GM21737 (cell line): ENCODE measurements at regions not wholly inside any gene's neighbourhood (a gene's known extent, or its start where the extent isn't known, plus 50 kb on each side); places are given as distances from the start of the nearest gene placed in this dataset.

Experiments
- ATAC-seq: cut with Tn5 transposase; IDR thresholded peaks from one replicate; pipeline ENCODE4 v1.9.1; 2021; ENCODE audit warnings: mild to moderate bottlenecking, moderate library complexity; ENCODE audit not compliant: unreplicated experiment

DNA sequence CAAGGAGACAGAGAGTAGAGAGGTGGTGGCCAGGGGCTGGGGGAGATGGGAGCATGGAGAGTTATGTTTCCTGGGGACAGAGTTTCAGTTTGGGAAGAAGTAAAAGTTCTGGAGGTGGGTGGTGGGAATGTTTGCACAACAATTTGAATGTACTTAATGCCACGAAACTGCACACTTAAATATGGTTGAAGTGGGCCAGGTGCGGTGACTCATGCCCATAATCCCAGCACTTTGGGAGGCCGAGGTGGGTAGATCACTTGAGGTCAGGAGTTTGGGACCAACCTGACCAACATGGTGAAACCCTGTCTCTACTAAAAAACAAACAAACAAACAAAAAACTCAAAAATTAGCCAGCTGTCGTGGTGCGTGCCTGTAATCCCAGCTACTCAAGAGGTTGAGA is 137.2 kb downstream of the PFKFB3 start:
- ATAC-seq, result no peak

- ATAC-seq, result no peak
Observed at GRCh38 chr10:6342096-6342685, 139.5 kb downstream of the PFKFB3 start.

DNA sequence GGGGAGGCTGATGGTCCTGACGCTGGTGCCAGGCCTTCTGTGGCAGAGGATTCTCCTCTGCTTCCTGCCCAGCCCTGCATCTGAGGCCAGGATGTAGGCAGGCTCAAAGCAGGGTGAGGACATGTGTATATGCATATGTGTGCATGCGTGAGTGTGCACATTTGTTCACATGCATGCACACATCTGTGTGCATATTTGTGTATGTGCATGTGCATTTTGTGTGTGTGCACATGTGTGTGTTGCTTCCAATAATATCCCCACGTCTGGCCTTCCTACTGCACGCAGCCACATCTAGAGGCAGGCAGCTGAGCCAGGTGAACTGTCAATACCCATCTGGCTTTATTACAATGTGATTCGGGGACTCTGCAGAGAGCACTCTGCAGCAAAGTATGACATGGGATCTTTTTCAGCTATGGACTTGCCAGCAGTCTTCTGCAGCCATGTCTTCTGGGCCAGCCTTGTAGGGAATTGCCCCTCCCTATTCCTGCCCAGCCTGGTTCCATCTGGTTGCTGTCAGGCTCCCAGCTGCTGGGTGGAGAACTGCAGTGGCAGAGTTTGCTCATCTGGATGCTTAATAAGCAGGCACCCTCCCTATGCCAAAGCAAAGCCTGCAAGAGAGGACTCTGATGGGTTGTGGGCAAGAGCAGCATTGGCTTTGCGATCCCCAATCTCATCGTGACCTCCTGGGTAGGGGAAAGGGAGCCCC is 140.7 kb downstream of the PFKFB3 start:
- ATAC-seq, result no peak

DNA sequence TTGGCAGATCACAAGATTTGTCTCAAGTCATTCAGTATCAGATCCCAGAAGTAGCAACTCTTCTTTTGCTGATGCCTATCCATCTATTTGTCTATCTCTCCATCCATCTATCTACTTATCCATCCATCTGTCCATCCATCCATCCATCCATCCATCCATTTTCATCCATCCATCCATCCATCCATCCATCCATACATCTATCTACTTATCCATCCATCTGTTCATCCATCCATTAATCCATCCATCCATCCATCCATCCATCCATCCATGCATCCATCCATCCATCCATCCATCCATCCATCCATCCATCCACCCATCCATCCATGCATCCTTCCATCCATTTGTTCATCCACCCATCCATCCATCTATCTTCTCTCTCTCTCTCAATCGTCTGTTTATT is 142.7 kb downstream of the PFKFB3 start:
- no peak for ATAC-seq

GRCh38 chr10:6346631-6347030 is 143.9 kb downstream of the PFKFB3 start:
- ATAC-seq, result no peak

DNA sequence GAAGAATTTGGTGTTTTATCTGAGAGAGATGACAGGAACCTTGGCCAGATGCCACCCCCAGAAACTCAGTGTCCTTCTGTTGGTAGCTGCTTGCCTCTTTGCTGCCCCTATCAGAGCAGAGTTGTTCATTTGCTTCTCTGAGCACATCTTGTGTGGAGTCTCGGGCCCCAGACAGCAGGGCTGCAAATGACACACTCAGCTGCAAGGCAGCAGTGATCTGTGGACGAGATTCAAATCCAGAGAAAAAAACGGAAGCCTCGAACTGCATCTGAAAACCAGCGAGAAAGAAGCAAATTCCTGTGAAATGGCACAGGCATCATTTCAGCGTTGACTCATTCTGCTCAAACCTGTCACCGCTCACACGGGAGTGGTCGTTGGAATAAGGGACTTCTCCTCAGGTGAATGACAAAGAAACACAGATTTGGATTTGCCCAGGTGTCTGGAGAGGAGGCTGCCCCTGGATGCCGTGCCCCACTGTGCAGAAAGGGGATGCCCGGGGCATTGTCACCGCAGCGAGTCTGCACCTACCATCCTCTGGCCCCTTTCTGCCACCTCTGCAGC is 144.7 kb downstream of the PFKFB3 start:
- peak; percentile 28 for ATAC-seq

- ATAC-seq, result peak; percentile 95
Observed at GRCh38 chr10:6348096-6348874, 145.6 kb downstream of the PFKFB3 start.

- no peak for ATAC-seq
Observed at GRCh38 chr10:6349846-6350535, 147.3 kb downstream of the PFKFB3 start.

DNA sequence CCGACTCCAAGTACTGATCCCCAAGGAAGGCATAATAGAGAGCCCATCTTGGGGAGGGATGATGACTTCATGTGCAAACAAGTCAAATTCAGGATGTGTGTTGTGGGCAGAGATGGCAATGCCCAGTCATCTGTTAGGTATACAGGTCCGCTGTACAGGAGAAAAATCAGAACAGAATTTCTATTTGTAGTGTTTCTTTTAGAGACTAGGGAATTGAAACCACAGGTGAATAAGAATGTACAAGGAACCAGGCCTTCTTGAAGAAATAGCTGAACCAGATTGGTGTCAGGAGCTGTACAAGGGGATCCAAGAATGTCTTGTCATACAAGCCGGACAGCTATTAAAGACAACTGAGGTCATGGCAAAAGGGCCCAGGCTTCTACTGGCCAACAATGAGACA is 147.9 kb downstream of the PFKFB3 start:
- no peak for ATAC-seq

DNA sequence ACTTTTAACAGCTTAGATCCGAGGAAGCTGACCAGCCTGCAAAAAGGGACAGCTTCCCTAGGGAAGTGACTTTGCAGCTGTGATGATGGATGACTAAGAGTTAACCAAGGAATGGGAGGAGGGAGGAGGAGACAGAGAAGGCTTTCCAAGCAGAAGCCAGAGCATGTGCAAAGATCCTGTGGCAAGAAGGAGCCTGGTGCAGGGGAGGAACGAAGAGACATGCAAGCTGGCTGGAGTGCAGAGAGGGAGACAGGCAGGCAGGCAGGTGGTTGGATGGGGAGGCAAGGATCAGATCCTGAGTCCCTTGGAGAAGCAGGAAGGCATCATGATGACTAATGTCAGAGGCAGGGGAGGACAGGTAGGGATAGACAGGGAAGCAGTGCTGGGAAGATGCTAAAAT is 148.8 kb downstream of the PFKFB3 start:
- no peak for ATAC-seq

GRCh38 chr10:6353526-6353925 is 150.8 kb downstream of the PFKFB3 start:
- no peak for ATAC-seq

GRCh38 chr10:6354168-6354772 is 151.5 kb downstream of the PFKFB3 start:
- no peak for ATAC-seq

GRCh38 chr10:6356280-6356793 is 153.6 kb downstream of the PFKFB3 start:
- ATAC-seq, result no peak

DNA sequence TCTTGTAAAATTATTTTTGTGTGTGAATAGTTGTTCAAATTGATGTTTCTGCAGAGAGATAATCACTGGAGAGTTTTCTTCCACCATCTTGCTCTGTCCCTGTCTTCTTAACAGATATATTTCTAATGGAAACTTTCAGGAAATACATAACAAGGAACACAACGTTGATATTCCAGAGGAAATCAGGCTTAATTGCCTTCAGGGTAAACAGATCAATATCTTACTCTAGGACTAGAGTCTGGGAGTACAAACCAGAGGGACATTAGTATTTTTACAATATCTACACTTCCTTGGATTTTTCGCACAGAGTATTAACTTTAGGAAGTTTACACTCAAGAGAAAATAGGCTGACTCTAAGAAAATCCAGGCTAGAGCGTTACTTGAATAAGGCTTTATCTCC is 159.1 kb downstream of the PFKFB3 start:
- ATAC-seq, result no peak

DNA sequence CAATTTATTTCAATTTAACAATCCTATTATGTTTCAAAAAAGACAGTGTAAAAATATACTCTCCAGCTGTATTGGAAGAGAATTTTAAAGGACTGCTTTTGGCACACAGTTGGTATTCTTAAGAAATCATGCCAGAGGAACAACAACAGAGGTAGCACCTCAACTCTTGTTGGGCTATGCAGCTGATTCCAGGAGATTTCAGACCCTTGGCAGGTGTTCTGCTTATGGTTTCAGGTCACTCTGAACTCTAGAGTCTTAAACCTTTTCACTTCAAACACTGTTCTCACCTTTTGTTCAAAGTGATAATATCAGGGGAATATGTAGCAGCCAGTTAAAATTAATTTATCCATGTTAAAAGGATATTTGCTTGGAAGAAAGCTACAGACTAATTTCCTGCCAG is 160.1 kb downstream of the PFKFB3 start:
- ATAC-seq, result no peak

- ATAC-seq, result no peak
Observed at GRCh38 chr10:6363511-6363910, 160.8 kb downstream of the PFKFB3 start.

DNA sequence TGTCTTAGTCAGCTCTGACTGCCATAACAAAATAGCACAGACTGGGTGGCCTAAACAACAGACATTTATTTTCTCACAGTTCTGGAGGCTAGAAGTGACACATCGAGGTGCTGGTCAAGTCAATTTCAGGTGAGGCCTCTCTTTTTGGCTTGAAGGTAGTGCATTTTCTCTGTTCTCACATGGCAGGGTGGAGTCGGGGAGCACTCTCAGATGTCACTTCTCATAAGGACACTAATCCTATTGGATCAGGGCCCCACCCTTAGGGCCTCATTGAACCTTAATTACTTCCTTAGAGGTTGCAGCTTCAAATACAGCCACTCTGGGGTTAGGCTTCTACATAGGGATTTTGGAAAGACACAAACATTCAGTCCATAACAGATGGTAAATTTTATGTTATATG is 161.6 kb downstream of the PFKFB3 start:
- ATAC-seq, result no peak

- ATAC-seq, result no peak
Observed at GRCh38 chr10:6364893-6365292, 162.2 kb downstream of the PFKFB3 start.

DNA sequence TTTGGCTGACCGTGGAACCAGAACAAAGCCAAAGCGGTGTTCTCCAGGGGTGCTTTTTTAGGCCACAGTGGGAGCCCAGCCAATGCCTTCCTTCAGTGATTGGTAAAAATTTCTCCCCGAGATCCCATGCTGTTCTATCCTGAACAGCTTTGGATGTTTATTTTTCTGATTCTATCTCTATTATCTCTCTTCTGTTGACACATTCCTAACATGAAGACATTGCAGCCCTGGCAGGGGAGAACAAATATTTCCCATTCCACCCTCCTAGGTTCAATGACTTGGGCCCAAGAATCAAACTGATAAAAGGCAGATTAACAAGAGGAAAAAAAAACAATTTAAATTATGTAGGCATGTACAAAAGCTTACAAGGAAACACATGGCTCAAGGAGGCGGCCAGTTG is 162.7 kb downstream of the PFKFB3 start:
- ATAC-seq, result no peak
